ENCODE measurements at regions not wholly inside any gene's neighbourhood (a gene's known extent, or its start where the extent isn't known, plus 50 kb on each side); places are given as distances from the start of the nearest gene placed in this dataset.

GRCh38 chr7:19302731-19303130 is 157.5 kb upstream of the FERD3L start:
- no peak for DNase-seq (ENCODE audit: low read depth)
- no peak for TF ChIP-seq CTCF (conservative IDR thresholded peaks at IDR 0.05; ENCODE audit: low read depth, low read length)
- H3K4me3 ChIP-seq (ENCODE audit: low read depth, low read length), result no peak overlapping the region

- TF ChIP-seq CTCF (conservative IDR thresholded peaks at IDR 0.05; ENCODE audit: low read depth, low read length), result no peak
- DNase-seq (ENCODE audit: low read depth), result no peak
Observed at GRCh38 chr7:19296617-19297016, 151.4 kb upstream of the FERD3L start.

GRCh38 chr7:19295376-19295775 is 150.2 kb upstream of the FERD3L start:
- no peak for DNase-seq (ENCODE audit: low read depth)
- no peak overlapping the region for H3K4me3 ChIP-seq (ENCODE audit: low read depth, low read length)
- no peak for TF ChIP-seq CTCF (conservative IDR thresholded peaks at IDR 0.05; ENCODE audit: low read depth, low read length)

More at GRCh38 chr7:19296617-19297016, 151.4 kb upstream of the FERD3L start:
- H3K4me3 ChIP-seq (ENCODE audit: low read depth, low read length), result no peak overlapping the region

GRCh38 chr7:19294619-19295018 is 149.4 kb upstream of the FERD3L start:
- TF ChIP-seq CTCF (conservative IDR thresholded peaks at IDR 0.05; ENCODE audit: low read depth, low read length), result no peak
- no peak for DNase-seq (ENCODE audit: low read depth)
- H3K4me3 ChIP-seq (ENCODE audit: low read depth, low read length), result no peak overlapping the region

DNA sequence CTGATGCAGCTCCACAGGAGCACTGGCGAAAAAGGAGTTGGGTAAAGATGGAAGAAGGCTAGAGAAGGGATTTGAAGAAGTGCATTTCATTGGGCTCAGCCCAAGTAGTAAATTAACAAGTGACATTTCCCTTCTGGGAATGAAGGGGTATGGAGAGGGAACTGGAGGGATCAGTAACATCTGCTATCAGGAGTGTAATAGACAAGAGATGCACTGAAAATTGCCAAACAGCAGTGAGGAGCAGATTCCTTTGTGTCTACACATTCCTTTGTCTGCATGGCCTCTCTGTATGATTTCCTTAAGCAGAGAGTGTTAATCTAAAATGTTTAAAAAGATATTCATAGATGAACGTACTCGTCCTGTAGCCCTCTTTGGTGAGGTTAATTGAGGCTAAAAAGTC is 148.2 kb upstream of the FERD3L start:
- no peak overlapping the region for H3K4me3 ChIP-seq (ENCODE audit: low read depth, low read length)
- TF ChIP-seq CTCF (conservative IDR thresholded peaks at IDR 0.05; ENCODE audit: low read depth, low read length), result no peak
- no peak for DNase-seq (ENCODE audit: low read depth)

DNA sequence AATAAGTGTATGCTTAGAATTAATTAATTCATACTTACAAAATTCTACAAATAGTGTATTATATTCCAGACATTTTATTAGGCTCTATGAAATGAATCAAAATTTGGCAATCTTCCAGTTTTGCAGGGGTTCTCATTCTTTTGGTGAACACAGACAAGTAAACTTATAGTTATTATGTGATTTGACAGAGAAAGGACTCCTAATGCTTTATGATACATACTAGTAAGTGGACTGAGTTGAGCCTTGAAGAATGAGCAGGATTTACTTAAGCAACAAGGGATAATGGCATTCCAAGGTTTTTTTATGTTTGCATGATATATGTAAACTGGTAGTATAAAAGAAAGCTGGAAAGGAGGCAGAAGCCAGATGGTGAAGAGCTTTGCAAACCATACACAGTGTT is 145.7 kb upstream of the FERD3L start:
- no peak for DNase-seq (ENCODE audit: low read depth)
- TF ChIP-seq CTCF (conservative IDR thresholded peaks at IDR 0.05; ENCODE audit: low read depth, low read length), result no peak

DNA sequence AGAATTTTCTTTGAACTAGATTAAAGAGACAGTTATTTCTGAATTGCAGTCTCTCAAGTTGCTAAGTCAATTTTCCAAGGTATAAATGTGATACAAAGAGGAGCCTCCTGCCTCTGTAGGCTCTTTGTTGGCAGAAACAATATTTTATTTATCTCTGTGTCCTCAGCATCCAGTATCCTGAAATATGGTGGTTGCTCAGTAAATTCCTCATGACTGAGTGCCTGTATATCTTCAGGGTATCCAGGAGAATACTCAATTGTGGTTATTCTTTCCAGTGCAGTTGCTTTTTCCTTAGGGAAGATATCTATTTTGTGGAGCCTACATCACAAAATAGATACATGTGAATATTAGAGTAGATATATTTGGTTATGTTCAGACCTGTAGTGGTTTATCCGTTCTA is 144.8 kb upstream of the FERD3L start:
- no peak for TF ChIP-seq CTCF (conservative IDR thresholded peaks at IDR 0.05; ENCODE audit: low read depth, low read length)
- no peak overlapping the region for H3K4me3 ChIP-seq (ENCODE audit: low read depth, low read length)
- no peak for DNase-seq (ENCODE audit: low read depth)

More for the DNA sequence above, 145.7 kb upstream of the FERD3L start:
- H3K4me3 ChIP-seq (ENCODE audit: low read depth, low read length), result no peak overlapping the region

All from epithelial cell of proximal tubule (primary cell).